Endodermal cell (in vitro differentiated cells): ENCODE measurements at regions not wholly inside any gene's neighbourhood (a gene's known extent, or its start where the extent isn't known, plus 50 kb on each side); places are given as distances from the start of the nearest gene placed in this dataset.

Source experiments
- DNase-seq: peaks from one replicate; pipeline ENCODE4 v3.0.0-alpha.2; 2017
- H3K27ac ChIP-seq: 2 replicates; pipeline ENCODE4 v1.5.1; 2013; ENCODE audit warnings: mild to moderate bottlenecking, low read depth, low read length, moderate library complexity
- H3K27me3 ChIP-seq: 2 replicates; pipeline ENCODE4 v1.6.1; 2013; ENCODE audit warnings: mild to moderate bottlenecking, low read length, moderate library complexity; ENCODE audit not compliant: insufficient read depth, control insufficient read depth, poor library complexity, severe bottlenecking
- H3K36me3 ChIP-seq: 2 replicates; pipeline ENCODE4 v1.7.0; 2013; ENCODE audit warnings: mild to moderate bottlenecking, low read length, moderate library complexity; ENCODE audit not compliant: control insufficient read depth, insufficient read depth
- H3K4me1 ChIP-seq: one replicate; pipeline ENCODE4 v1.7.0; 2013; ENCODE audit warnings: low read length; ENCODE audit not compliant: control insufficient read depth, insufficient read depth
- H3K4me3 ChIP-seq: 2 replicates; pipeline ENCODE4 v1.5.1; 2013; ENCODE audit warnings: mild to moderate bottlenecking, low read length, moderate library complexity
- H3K9ac ChIP-seq: 2 replicates; pipeline ENCODE4 v1.6.1; 2013; ENCODE audit warnings: mild to moderate bottlenecking, low read length, moderate library complexity; ENCODE audit not compliant: poor library complexity, severe bottlenecking; ENCODE audit errors: extremely low read depth
- H3K9me3 ChIP-seq: 2 replicates; pipeline ENCODE4 v1.6.1; 2013; ENCODE audit warnings: mild to moderate bottlenecking, low read length, moderate library complexity; ENCODE audit not compliant: control insufficient read depth
- H3K27ac Mint-ChIP-seq: 2 replicates; pipeline ENCODE4 v1.8.0; 2020; ENCODE audit warnings: mixed read lengths
- H3K27me3 Mint-ChIP-seq: 2 replicates; pipeline ENCODE4 v1.8.0; 2021; ENCODE audit warnings: mild to moderate bottlenecking, mixed read lengths; ENCODE audit not compliant: insufficient read depth
- H3K36me3 Mint-ChIP-seq: 2 replicates; pipeline ENCODE4 v1.8.0; 2020; ENCODE audit warnings: low read depth, mixed read lengths
- H3K4me1 Mint-ChIP-seq: 2 replicates; pipeline ENCODE4 v1.8.0; 2020; ENCODE audit warnings: mixed read lengths
- H3K4me3 Mint-ChIP-seq: 2 replicates; pipeline ENCODE4 v1.8.0; 2020; ENCODE audit warnings: mild to moderate bottlenecking, moderate library complexity, mixed read lengths
- H3K9me3 Mint-ChIP-seq: 2 replicates; pipeline ENCODE4 v1.8.0; 2020; ENCODE audit warnings: mild to moderate bottlenecking, mixed read lengths
- WGBS, 2 experiments: methylation state at CpG; one replicate each; pipeline versions ENCODE4 v1.1.5 to v1.1.7; 2013; ENCODE audit warnings: missing lambda C conversion rate in 2 of 2, mixed read lengths in 1 of 2; ENCODE audit not compliant: insufficient coverage in 1 of 2, insufficient read length in 1 of 2; 5-methylcytosine and 5-hydroxymethylcytosine counted together
- TF ChIP-seq, protein P1 (sequence below): fragments of 200-600 bp; sonication (generic); conservative IDR thresholded peaks from 2 replicates; pipeline ENCODE4 v1.5.0; 2021; ENCODE audit warnings: antibody characterized with exemption, mild to moderate bottlenecking

DNA sequence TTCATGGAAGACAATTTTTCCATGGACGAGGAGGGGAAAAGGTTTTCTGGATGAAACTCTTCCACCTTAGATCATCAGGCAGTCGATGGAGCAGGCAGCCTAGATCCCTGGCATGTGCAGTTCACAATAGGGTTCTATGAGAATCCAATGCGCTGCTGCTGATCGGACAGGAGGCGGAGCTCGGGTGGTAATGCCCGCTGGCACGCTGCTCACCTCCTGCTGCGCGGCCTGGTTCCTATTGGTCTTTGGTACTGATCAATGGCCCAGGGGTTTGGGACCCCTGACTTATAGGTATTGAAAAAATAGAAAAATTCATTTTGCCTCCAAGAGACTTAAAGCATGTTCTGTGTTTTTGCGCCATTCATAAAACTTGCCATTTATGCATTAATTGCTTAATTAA is 793.9 kb upstream of the NR2F2 start:
- no peaks in the 10 kb centered on the region for H3K36me3 ChIP-seq
- DNase-seq: no peak
- TF ChIP-seq, protein P1, sequence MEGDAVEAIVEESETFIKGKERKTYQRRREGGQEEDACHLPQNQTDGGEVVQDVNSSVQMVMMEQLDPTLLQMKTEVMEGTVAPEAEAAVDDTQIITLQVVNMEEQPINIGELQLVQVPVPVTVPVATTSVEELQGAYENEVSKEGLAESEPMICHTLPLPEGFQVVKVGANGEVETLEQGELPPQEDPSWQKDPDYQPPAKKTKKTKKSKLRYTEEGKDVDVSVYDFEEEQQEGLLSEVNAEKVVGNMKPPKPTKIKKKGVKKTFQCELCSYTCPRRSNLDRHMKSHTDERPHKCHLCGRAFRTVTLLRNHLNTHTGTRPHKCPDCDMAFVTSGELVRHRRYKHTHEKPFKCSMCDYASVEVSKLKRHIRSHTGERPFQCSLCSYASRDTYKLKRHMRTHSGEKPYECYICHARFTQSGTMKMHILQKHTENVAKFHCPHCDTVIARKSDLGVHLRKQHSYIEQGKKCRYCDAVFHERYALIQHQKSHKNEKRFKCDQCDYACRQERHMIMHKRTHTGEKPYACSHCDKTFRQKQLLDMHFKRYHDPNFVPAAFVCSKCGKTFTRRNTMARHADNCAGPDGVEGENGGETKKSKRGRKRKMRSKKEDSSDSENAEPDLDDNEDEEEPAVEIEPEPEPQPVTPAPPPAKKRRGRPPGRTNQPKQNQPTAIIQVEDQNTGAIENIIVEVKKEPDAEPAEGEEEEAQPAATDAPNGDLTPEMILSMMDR: no peak
- no peaks in the 10 kb centered on the region for H3K9me3 ChIP-seq
- no peak overlapping the region for H3K4me3 ChIP-seq
- Mint-ChIP-seq H3K9me3 (no peaks in the 10 kb centered on the region), H3K27ac (no peak overlapping the region), H3K27me3 (no peaks in the 10 kb centered on the region), H3K4me3 (no peak overlapping the region), H3K4me1 (no peaks in the 10 kb centered on the region), H3K36me3 (no peaks in the 10 kb centered on the region)
- 97 to 100% methylated on average over 2 to 11 of the region's 11 CpGs for WGBS, 2 experiments
- H3K27ac ChIP-seq: no peak overlapping the region
- no peaks in the 10 kb centered on the region for H3K27me3 ChIP-seq
- H3K9ac ChIP-seq: no peak overlapping the region
- H3K4me1 ChIP-seq: no peaks in the 10 kb centered on the region

DNA sequence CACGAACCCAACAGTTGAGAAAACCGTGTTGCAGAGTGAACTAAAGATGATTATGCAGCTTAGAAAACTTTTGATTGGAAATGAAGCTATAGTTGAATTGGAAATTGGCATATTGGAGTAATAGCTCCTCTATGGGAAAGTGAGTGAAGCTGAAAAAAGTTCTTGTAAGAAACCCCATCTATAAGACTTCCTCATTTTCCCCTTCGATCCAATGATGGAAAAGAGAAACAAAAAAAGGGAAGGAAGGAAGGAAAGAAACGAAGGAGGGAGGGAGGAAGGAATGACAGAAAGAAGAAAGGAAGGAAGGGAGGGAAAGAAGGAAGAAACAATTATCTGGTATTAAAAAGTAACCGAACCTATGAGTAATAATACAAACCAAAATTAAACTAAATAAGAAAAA is 791.8 kb upstream of the NR2F2 start:
- no peaks in the 10 kb centered on the region for H3K27me3 Mint-ChIP-seq
- H3K27ac Mint-ChIP-seq: no peak overlapping the region
- no peak for DNase-seq
- no peaks in the 10 kb centered on the region for H3K4me1 Mint-ChIP-seq
- no peaks in the 10 kb centered on the region for H3K27me3 ChIP-seq
- no peak overlapping the region for H3K4me3 ChIP-seq
- TF ChIP-seq, protein P1: no peak
- H3K9me3 ChIP-seq: no peaks in the 10 kb centered on the region
- H3K4me1 ChIP-seq: no peaks in the 10 kb centered on the region
- no peaks in the 10 kb centered on the region for H3K36me3 ChIP-seq
- H3K4me3 Mint-ChIP-seq: no peak overlapping the region
- H3K27ac ChIP-seq: no peak overlapping the region
- H3K9me3 Mint-ChIP-seq: no peaks in the 10 kb centered on the region
- WGBS, 2 experiments: 92 to 100% methylated on average over 3 to 4 of the region's 5 CpGs
- no peaks in the 10 kb centered on the region for H3K36me3 Mint-ChIP-seq
- H3K9ac ChIP-seq: no peak overlapping the region

DNA sequence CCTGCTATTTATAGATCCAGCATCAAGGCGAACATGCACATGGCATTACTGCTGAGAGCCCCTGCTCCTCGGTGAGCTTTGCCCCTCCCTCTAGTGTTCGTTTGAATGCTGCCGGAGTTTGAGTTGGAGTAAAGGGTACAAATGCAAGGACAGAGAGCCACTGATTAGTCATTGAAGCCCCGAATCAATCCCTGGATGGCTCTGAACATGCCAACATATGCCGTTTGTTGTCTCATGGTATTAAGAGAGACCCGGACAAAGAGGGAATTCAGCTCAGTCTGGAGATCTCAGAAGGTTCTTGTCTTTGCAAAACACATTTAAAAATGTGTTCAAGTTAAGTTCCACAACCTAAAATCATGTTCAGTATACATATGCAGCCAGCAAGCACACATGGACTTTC is 789.2 kb upstream of the NR2F2 start:
- TF ChIP-seq, protein P1: no peak
- H3K36me3 Mint-ChIP-seq: no peaks in the 10 kb centered on the region
- Histone ChIP-seq H3K36me3 (no peaks in the 10 kb centered on the region), H3K4me1 (no peaks in the 10 kb centered on the region), H3K4me3 (no peak overlapping the region), H3K27ac (no peak overlapping the region), H3K9me3 (no peaks in the 10 kb centered on the region), H3K9ac (no peak overlapping the region), H3K27me3 (no peaks in the 10 kb centered on the region)
- no peak overlapping the region for H3K4me3 Mint-ChIP-seq
- H3K9me3 Mint-ChIP-seq: no peaks in the 10 kb centered on the region
- WGBS, 2 experiments: 81 to 86% methylated on average over 7 of the region's 7 CpGs
- H3K27ac Mint-ChIP-seq: no peak overlapping the region
- H3K27me3 Mint-ChIP-seq: no peaks in the 10 kb centered on the region
- no peak for DNase-seq
- no peaks in the 10 kb centered on the region for H3K4me1 Mint-ChIP-seq
